ENCODE measurements at regions not wholly inside any gene's neighbourhood (a gene's known extent, or its start where the extent isn't known, plus 50 kb on each side); places are given as distances from the start of the nearest gene placed in this dataset.

DNA sequence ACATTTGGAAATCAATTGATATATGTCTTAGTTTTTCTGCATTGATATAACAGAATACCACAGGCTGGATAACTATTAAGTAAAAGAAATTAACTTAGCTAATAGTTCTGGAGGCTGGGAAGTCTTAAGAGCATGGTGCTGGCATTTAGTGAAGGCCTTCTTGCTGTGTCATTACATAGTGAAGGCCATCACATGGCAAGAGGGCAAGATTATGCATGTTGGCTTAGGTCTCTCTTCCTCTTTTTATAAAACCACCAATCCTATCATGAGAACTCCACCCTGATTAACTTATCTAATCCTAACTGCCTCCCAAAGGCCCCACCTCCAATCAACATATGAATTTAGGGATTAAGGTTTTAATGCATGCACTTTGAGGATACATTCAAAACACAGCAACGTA lies 225.5 kb upstream of the VRK2 start:
- TF ChIP-seq, protein P1, sequence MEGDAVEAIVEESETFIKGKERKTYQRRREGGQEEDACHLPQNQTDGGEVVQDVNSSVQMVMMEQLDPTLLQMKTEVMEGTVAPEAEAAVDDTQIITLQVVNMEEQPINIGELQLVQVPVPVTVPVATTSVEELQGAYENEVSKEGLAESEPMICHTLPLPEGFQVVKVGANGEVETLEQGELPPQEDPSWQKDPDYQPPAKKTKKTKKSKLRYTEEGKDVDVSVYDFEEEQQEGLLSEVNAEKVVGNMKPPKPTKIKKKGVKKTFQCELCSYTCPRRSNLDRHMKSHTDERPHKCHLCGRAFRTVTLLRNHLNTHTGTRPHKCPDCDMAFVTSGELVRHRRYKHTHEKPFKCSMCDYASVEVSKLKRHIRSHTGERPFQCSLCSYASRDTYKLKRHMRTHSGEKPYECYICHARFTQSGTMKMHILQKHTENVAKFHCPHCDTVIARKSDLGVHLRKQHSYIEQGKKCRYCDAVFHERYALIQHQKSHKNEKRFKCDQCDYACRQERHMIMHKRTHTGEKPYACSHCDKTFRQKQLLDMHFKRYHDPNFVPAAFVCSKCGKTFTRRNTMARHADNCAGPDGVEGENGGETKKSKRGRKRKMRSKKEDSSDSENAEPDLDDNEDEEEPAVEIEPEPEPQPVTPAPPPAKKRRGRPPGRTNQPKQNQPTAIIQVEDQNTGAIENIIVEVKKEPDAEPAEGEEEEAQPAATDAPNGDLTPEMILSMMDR (IDR thresholded peaks at IDR 0.05): no peak
- TF ChIP-seq POLR2A (IDR thresholded peaks at IDR 0.05) (no peak), POLR2AphosphoS5 (IDR thresholded peaks at IDR 0.05) (no peak)
